HG03108 (cell line): ENCODE measurements at regions not wholly inside any gene's neighbourhood (a gene's known extent, or its start where the extent isn't known, plus 50 kb on each side); places are given as distances from the start of the nearest gene placed in this dataset.

Source experiments
- ATAC-seq: cut with Tn5 transposase; IDR thresholded peaks from one replicate; pipeline ENCODE4 v1.9.1; 2021; ENCODE audit warnings: moderate library complexity; ENCODE audit not compliant: unreplicated experiment

GRCh38 chr4:156021298-156021697, 67.6 kb upstream of the CTSO start:
- ATAC-seq = no peak

DNA sequence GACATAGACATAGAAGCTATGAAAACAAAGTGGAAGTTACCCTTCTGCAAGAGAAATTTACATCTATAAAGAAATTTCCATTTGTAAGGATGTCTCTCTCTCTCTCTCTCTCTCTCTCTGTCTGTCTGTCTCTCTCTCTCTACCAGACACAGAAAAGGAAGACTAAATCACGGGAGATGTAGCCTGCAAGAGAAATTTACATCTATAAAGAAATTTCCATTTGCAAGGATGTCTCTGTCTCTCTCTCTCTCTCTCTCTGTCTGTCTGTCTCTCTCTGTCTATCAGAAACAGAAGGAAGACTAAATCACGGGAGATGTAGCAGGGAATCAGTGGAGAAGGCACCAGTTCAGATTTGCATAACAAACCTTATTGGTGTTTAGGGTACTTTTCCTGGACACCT, 65.6 kb upstream of the CTSO start:
- no peak for ATAC-seq

GRCh38 chr4:156018383-156018782, 64.7 kb upstream of the CTSO start:
- ATAC-seq = no peak

DNA sequence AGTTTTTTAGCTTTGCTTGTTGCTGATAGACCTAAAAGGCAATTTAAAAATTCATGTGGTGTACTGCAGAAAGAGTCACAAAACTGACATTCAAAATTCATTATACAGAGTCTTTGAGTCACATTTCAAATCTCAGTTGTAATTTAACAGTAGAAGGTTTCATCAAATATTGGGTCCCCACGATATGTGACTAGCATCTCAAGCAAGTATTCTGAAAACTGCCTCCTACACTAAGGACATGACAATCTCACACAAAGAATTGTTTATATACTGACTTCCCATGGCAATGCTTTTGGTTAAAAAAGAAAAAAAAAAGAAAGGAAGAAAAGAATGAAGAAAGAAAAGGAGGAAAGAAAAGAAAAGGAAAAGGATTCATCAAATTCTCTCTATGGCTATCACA, 62.1 kb upstream of the CTSO start:
- no peak for ATAC-seq

- no peak for ATAC-seq
Measured at GRCh38 chr4:156006192-156006591, 52.5 kb upstream of the CTSO start.
